ENCODE measurements at regions not wholly inside any gene's neighbourhood (a gene's known extent, or its start where the extent isn't known, plus 50 kb on each side); places are given as distances from the start of the nearest gene placed in this dataset.

GRCh38 chr3:162150790-162151189 is 654.2 kb downstream of the OTOL1 start:
- no peaks in the 10 kb centered on the region for H3K4me1 ChIP-seq
- TF ChIP-seq, protein P1, sequence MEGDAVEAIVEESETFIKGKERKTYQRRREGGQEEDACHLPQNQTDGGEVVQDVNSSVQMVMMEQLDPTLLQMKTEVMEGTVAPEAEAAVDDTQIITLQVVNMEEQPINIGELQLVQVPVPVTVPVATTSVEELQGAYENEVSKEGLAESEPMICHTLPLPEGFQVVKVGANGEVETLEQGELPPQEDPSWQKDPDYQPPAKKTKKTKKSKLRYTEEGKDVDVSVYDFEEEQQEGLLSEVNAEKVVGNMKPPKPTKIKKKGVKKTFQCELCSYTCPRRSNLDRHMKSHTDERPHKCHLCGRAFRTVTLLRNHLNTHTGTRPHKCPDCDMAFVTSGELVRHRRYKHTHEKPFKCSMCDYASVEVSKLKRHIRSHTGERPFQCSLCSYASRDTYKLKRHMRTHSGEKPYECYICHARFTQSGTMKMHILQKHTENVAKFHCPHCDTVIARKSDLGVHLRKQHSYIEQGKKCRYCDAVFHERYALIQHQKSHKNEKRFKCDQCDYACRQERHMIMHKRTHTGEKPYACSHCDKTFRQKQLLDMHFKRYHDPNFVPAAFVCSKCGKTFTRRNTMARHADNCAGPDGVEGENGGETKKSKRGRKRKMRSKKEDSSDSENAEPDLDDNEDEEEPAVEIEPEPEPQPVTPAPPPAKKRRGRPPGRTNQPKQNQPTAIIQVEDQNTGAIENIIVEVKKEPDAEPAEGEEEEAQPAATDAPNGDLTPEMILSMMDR (IDR thresholded peaks at IDR 0.05) = no peak
- H3K9me3 ChIP-seq = no peaks in the 10 kb centered on the region
- H3K27ac ChIP-seq = no peak overlapping the region
- no peaks in the 10 kb centered on the region for H3K27me3 ChIP-seq
- H3K4me3 ChIP-seq = no peak overlapping the region
- DNase-seq = no peak
- intact Hi-C loops (cut with DNase I; ENCODE audit: low total_unique reads) = no loop called here
- H3K36me3 ChIP-seq = no peaks in the 10 kb centered on the region

- Histone ChIP-seq H3K9me3 (no peaks in the 10 kb centered on the region), H3K27me3 (no peaks in the 10 kb centered on the region), H3K36me3 (no peaks in the 10 kb centered on the region), H3K27ac (no peak overlapping the region), H3K4me1 (no peaks in the 10 kb centered on the region), H3K4me3 (no peak overlapping the region)
- TF ChIP-seq, protein P1 (IDR thresholded peaks at IDR 0.05) = no peak
- intact Hi-C loops (cut with DNase I; ENCODE audit: low total_unique reads) = no loop called here
- no peak for DNase-seq
Measured at GRCh38 chr3:162152636-162153035, 656.0 kb downstream of the OTOL1 start.

DNA sequence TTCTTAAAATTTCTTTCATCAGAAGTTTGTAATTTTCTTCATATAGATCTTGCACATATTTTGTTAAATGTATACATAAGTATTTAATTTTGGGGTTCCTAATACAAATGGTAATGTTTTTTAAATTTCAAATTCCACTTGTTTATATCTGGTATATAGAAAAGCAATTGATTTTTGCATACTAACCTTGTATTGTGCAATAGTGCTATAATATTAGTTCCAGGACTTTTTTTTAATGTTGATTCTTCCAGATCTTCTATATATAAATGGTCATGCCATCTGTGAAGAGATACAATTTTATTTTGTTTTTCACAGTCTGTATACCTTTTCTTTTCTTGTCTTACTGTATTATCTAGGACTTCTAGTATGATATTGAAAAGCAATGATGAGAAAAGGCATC is 665.0 kb downstream of the OTOL1 start:
- Histone ChIP-seq H3K27me3 (no peaks in the 10 kb centered on the region), H3K27ac (no peak overlapping the region), H3K9me3 (no peaks in the 10 kb centered on the region), H3K36me3 (no peaks in the 10 kb centered on the region), H3K4me3 (no peak overlapping the region), H3K4me1 (no peaks in the 10 kb centered on the region)
- intact Hi-C loops (cut with DNase I; ENCODE audit: low total_unique reads) = no loop called here
- no peak for DNase-seq
- TF ChIP-seq, protein P1 (IDR thresholded peaks at IDR 0.05) = no peak

DNA sequence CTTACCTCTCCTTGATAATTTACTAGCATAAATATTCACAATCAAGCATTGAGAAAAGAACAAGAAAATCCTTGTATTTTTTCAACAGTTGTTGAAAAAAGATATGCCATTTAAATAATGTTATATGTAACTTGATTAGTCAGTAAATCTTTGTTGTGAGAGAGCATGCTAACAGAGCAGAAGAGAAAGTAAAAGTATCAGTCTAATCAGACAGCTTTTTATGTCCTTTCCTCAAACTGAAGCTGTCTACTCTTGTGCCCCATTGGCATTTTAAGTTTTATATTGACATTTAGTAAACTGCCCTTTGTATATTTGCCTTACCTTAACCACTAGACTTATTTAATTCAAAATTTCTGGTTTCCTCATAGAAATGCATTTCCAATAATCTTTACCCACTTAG is 668.7 kb downstream of the OTOL1 start:
- Histone ChIP-seq H3K4me3 (no peak overlapping the region), H3K27me3 (no peaks in the 10 kb centered on the region), H3K27ac (no peak overlapping the region), H3K9me3 (no peaks in the 10 kb centered on the region), H3K36me3 (no peaks in the 10 kb centered on the region), H3K4me1 (peaks cover 0 to 9% (median 0%) of the 10 kb centered on the region in 4 donors)
- TF ChIP-seq, protein P1 (IDR thresholded peaks at IDR 0.05) = no peak
- intact Hi-C loops (cut with DNase I; ENCODE audit: low total_unique reads) = no loop called here
- DNase-seq = no peak

- no peaks in the 10 kb centered on the region for H3K36me3 ChIP-seq
- H3K27me3 ChIP-seq = no peaks in the 10 kb centered on the region
- H3K4me1 ChIP-seq = peaks cover 0 to 9% (median 0%) of the 10 kb centered on the region in 4 donors
- H3K4me3 ChIP-seq = no peak overlapping the region
- TF ChIP-seq, protein P1 (IDR thresholded peaks at IDR 0.05) = no peak
- DNase-seq = no peak
- no peaks in the 10 kb centered on the region for H3K9me3 ChIP-seq
- intact Hi-C loops (cut with DNase I; ENCODE audit: low total_unique reads) = no loop called here
- H3K27ac ChIP-seq = no peak overlapping the region
Measured at GRCh38 chr3:162166543-162166942, 669.9 kb downstream of the OTOL1 start.

GRCh38 chr3:162168715-162169114 is 672.1 kb downstream of the OTOL1 start:
- intact Hi-C loops (cut with DNase I; ENCODE audit: low total_unique reads) = no loop called here
- Histone ChIP-seq H3K36me3 (no peaks in the 10 kb centered on the region), H3K27me3 (no peaks in the 10 kb centered on the region), H3K27ac (no peak overlapping the region), H3K4me3 (no peak overlapping the region), H3K9me3 (no peaks in the 10 kb centered on the region), H3K4me1 (peaks cover 0 to 9% (median 0%) of the 10 kb centered on the region in 4 donors)
- TF ChIP-seq, protein P1 (IDR thresholded peaks at IDR 0.05) = no peak
- DNase-seq = no peak

All from tibial artery (tissue), 4 donors.